ENCODE measurements at regions not wholly inside any gene's neighbourhood (a gene's known extent, or its start where the extent isn't known, plus 50 kb on each side); places are given as distances from the start of the nearest gene placed in this dataset.

GRCh38 chr13:33744589-33745369 is 73.2 kb upstream of the RFC3 start:
- no peak for DNase-seq
- BruUV-seq (replicated peaks): no TSS peak
- Mint-ChIP-seq H3K4me1 (ENCODE audit: low read depth, unreplicated experiment) (peaks cover 7% of the 10 kb centered on the region), H3K36me3 (ENCODE audit: insufficient read depth, unreplicated experiment) (no peaks in the 10 kb centered on the region), H3K27ac (ENCODE audit: unreplicated experiment) (no peak overlapping the region), H3K9me3 (ENCODE audit: low read depth, unreplicated experiment) (peaks cover 2% of the 10 kb centered on the region), H3K27me3 (ENCODE audit: unreplicated experiment) (no peaks in the 10 kb centered on the region), H3K4me3 (ENCODE audit: low read depth, unreplicated experiment) (no peak overlapping the region)
- CTCF ChIA-PET: no interaction called here
- no peak for TF ChIP-seq CTCF (IDR thresholded peaks at IDR 0.05; ENCODE audit: unreplicated experiment)
- intact Hi-C loops (cut with micrococcal nuclease; ENCODE audit: unreplicated experiment): no loop called here

GRCh38 chr13:33745370-33746324 is 72.3 kb upstream of the RFC3 start:
- peaks cover 7% of the 10 kb centered on the region for H3K4me1 Mint-ChIP-seq (ENCODE audit: low read depth, unreplicated experiment)
- H3K27me3 Mint-ChIP-seq (ENCODE audit: unreplicated experiment): no peaks in the 10 kb centered on the region
- H3K4me3 Mint-ChIP-seq (ENCODE audit: low read depth, unreplicated experiment): no peak overlapping the region
- TF ChIP-seq CTCF (IDR thresholded peaks at IDR 0.05; ENCODE audit: unreplicated experiment): no peak
- peaks cover 2% of the 10 kb centered on the region for H3K9me3 Mint-ChIP-seq (ENCODE audit: low read depth, unreplicated experiment)
- no peak overlapping the region for H3K27ac Mint-ChIP-seq (ENCODE audit: unreplicated experiment)
- no peak for DNase-seq
- CTCF ChIA-PET: no interaction called here
- intact Hi-C loops (cut with micrococcal nuclease; ENCODE audit: unreplicated experiment): no loop called here
- no TSS peak for BruUV-seq (replicated peaks)
- no peaks in the 10 kb centered on the region for H3K36me3 Mint-ChIP-seq (ENCODE audit: insufficient read depth, unreplicated experiment)

- peaks cover 7% of the 10 kb centered on the region for H3K4me1 Mint-ChIP-seq (ENCODE audit: low read depth, unreplicated experiment)
- intact Hi-C loops (cut with micrococcal nuclease; ENCODE audit: unreplicated experiment): no loop called here
- CTCF ChIA-PET: no interaction called here
- H3K9me3 Mint-ChIP-seq (ENCODE audit: low read depth, unreplicated experiment): peaks cover under 1% of the 10 kb centered on the region
- no peak overlapping the region for H3K27ac Mint-ChIP-seq (ENCODE audit: unreplicated experiment)
- no peaks in the 10 kb centered on the region for H3K36me3 Mint-ChIP-seq (ENCODE audit: insufficient read depth, unreplicated experiment)
- TF ChIP-seq CTCF (IDR thresholded peaks at IDR 0.05; ENCODE audit: unreplicated experiment): no peak
- H3K4me3 Mint-ChIP-seq (ENCODE audit: low read depth, unreplicated experiment): no peak overlapping the region
- DNase-seq: no peak
- no TSS peak for BruUV-seq (replicated peaks)
- no peaks in the 10 kb centered on the region for H3K27me3 Mint-ChIP-seq (ENCODE audit: unreplicated experiment)
Measured at GRCh38 chr13:33746867-33747266, 71.1 kb upstream of the RFC3 start.

GRCh38 chr13:33751151-33751550 is 66.8 kb upstream of the RFC3 start:
- Mint-ChIP-seq H3K36me3 (ENCODE audit: insufficient read depth, unreplicated experiment) (no peaks in the 10 kb centered on the region), H3K4me3 (ENCODE audit: low read depth, unreplicated experiment) (no peak overlapping the region), H3K4me1 (ENCODE audit: low read depth, unreplicated experiment) (no peaks in the 10 kb centered on the region), H3K27ac (ENCODE audit: unreplicated experiment) (no peak overlapping the region), H3K9me3 (ENCODE audit: low read depth, unreplicated experiment) (no peaks in the 10 kb centered on the region), H3K27me3 (ENCODE audit: unreplicated experiment) (no peaks in the 10 kb centered on the region)
- no peak for TF ChIP-seq CTCF (IDR thresholded peaks at IDR 0.05; ENCODE audit: unreplicated experiment)
- intact Hi-C loops (cut with micrococcal nuclease; ENCODE audit: unreplicated experiment): no loop called here
- BruUV-seq (replicated peaks): no TSS peak
- DNase-seq: no peak
- CTCF ChIA-PET: interaction anchor here (0.7 kb wide), 2 partner anchors 10 to 1496 kb away, joined by 3 to 5 read pairs; no protein-coding TSS in a partner anchor

Measured in Calu3 (cell line).